ENCODE measurements at regions not wholly inside any gene's neighbourhood (a gene's known extent, or its start where the extent isn't known, plus 50 kb on each side); places are given as distances from the start of the nearest gene placed in this dataset.
"Not testable (repeated sequence)": the region's sequence is repeated elsewhere in the genome, so short reads cannot be mapped to it uniquely, and the experiment has no call there.

DNA sequence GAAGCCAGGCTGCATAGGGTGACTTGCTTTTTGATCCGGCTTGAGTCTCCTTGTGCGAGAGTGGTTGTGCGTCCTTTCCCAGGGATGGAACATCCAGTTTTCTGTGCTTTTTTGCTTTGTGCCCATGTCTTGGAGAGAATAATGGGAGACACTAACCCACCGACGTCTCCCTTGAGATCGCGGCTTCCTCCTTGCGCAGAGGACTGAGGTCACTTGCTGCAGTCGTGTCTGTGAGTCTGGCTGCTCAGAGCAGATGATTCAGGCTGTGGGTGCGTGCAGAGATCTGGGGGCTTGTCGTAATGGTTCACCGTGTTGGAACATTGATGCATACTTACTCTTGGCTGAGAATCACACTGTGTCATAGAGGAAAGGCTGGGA is 164.5 kb upstream of the CACNA1E start:
- H3K27ac ChIP-seq (ENCODE audit: low read depth in 2 of 2, low read length in 2 of 2), result no peak overlapping the region
- peaks cover 25 to 31% of the 10 kb centered on the region in 2 donors for H3K27me3 ChIP-seq (ENCODE audit: control insufficient read depth in 2 of 2, insufficient read depth in 2 of 2, low read length in 2 of 2)
- H3K4me1 ChIP-seq (ENCODE audit: control insufficient read depth in 2 of 2, insufficient read depth in 2 of 2, low read length in 2 of 2), result no peaks in the 10 kb centered on the region
- no peaks in the 10 kb centered on the region for H3K36me3 ChIP-seq (ENCODE audit: control insufficient read depth in 2 of 2, insufficient read depth in 2 of 2, low read length in 2 of 2)
- H3K9ac ChIP-seq (ENCODE audit: low read depth in 1 of 2, low read length in 2 of 2), result no peak overlapping the region
- no peak overlapping the region for H3K4me3 ChIP-seq (ENCODE audit: low read length in 2 of 2)
- H3K9me3 ChIP-seq (ENCODE audit: control insufficient read depth in 2 of 2, low read length in 2 of 2), result no peaks in the 10 kb centered on the region

GRCh38 chr1:181319907-181320306 is 163.4 kb upstream of the CACNA1E start:
- no peak overlapping the region for H3K9ac ChIP-seq (ENCODE audit: low read depth in 1 of 2, low read length in 2 of 2)
- H3K4me3 ChIP-seq (ENCODE audit: low read length in 2 of 2), result no peak overlapping the region
- no peaks in the 10 kb centered on the region for H3K4me1 ChIP-seq (ENCODE audit: control insufficient read depth in 2 of 2, insufficient read depth in 2 of 2, low read length in 2 of 2)
- H3K27ac ChIP-seq (ENCODE audit: low read depth in 2 of 2, low read length in 2 of 2), result no peak overlapping the region
- peaks cover 25 to 28% of the 10 kb centered on the region in 2 donors for H3K27me3 ChIP-seq (ENCODE audit: control insufficient read depth in 2 of 2, insufficient read depth in 2 of 2, low read length in 2 of 2)
- no peaks in the 10 kb centered on the region for H3K36me3 ChIP-seq (ENCODE audit: control insufficient read depth in 2 of 2, insufficient read depth in 2 of 2, low read length in 2 of 2)
- H3K9me3 ChIP-seq (ENCODE audit: control insufficient read depth in 2 of 2, low read length in 2 of 2), result no peaks in the 10 kb centered on the region

DNA sequence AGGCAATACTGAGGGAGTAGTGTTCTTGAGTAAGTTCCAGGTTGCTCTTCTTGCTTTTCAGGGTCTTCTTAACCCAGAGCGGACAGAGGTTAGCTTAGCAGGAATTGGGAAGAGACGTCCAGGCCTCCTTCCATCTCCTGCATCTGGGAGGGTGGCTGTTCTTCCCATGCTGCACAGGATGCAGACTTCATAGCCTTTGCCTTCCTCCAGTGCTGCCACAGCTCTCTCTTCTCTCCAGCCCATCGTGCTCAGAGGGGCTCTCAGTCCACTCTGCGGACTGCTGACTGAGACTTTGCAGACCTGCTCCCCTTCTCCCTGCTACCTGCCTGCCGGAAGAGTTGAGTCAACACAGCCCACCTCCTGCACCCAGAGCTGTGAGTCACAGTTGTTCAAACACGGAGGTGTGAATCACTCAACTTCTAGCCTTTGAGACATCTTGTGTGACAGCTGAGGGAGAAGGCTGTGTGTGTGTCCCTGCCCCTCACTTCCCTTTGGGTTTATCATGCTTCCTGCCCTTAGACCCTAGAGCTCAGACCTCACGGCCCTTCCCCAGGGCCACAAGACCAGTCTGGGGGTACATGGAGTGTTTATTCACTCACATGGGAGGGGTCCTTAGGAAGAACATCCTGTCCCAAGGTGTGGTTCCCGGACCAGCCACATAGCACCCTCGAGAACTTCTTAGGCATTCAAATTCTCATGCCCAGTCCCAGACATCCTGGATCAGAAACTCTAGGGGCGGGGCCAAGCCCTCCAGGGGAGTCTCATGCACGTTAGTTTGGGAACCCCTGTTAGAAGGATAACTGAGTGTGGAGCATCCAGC is 158.3 kb upstream of the CACNA1E start:
- no peaks in the 10 kb centered on the region for H3K36me3 ChIP-seq (ENCODE audit: control insufficient read depth in 2 of 2, insufficient read depth in 2 of 2, low read length in 2 of 2)
- no peaks in the 10 kb centered on the region for H3K9me3 ChIP-seq (ENCODE audit: control insufficient read depth in 2 of 2, low read length in 2 of 2)
- no peaks in the 10 kb centered on the region for H3K4me1 ChIP-seq (ENCODE audit: control insufficient read depth in 2 of 2, insufficient read depth in 2 of 2, low read length in 2 of 2)
- H3K9ac ChIP-seq (ENCODE audit: low read depth in 1 of 2, low read length in 2 of 2), result no peak overlapping the region
- peaks cover 0 to 2% of the 10 kb centered on the region in 2 donors for H3K27me3 ChIP-seq (ENCODE audit: control insufficient read depth in 2 of 2, insufficient read depth in 2 of 2, low read length in 2 of 2)
- no peak overlapping the region for H3K27ac ChIP-seq (ENCODE audit: low read depth in 2 of 2, low read length in 2 of 2)
- H3K4me3 ChIP-seq (ENCODE audit: low read length in 2 of 2), result no peak overlapping the region

DNA sequence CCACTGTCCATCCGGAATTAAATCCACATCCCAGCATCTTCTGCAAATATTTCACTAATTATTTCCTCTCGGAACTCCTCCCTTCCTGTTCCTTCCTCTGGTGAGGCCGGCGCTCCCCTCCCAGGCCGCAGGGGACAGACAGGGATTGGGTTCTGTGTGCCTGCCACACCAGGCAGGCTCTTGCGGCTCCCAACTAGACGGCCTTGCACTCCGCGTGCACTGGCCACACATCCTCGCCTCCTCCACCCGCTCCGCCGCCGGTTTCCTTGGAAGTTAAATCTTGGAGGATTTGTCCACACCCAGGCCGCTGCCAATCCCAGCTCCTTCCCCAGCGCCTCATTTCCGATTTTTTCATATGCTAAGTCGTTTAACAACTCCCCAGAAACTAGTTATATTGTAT is 157.6 kb upstream of the CACNA1E start:
- not testable (repeated sequence) for H3K27me3 ChIP-seq (ENCODE audit: control insufficient read depth in 2 of 2, insufficient read depth in 2 of 2, low read length in 2 of 2); H3K9me3 ChIP-seq (ENCODE audit: control insufficient read depth in 2 of 2, low read length in 2 of 2); H3K4me1 ChIP-seq (ENCODE audit: control insufficient read depth in 2 of 2, insufficient read depth in 2 of 2, low read length in 2 of 2); H3K36me3 ChIP-seq (ENCODE audit: control insufficient read depth in 2 of 2, insufficient read depth in 2 of 2, low read length in 2 of 2); H3K27ac ChIP-seq (ENCODE audit: low read depth in 2 of 2, low read length in 2 of 2); H3K4me3 ChIP-seq (ENCODE audit: low read length in 2 of 2); H3K9ac ChIP-seq (ENCODE audit: low read depth in 1 of 2, low read length in 2 of 2)

- no peak overlapping the region for H3K9ac ChIP-seq (ENCODE audit: low read depth in 1 of 2, low read length in 2 of 2)
- H3K4me3 ChIP-seq (ENCODE audit: low read length in 2 of 2), result no peak overlapping the region
- H3K9me3 ChIP-seq (ENCODE audit: control insufficient read depth in 2 of 2, low read length in 2 of 2), result no peaks in the 10 kb centered on the region
- H3K27me3 ChIP-seq (ENCODE audit: control insufficient read depth in 2 of 2, insufficient read depth in 2 of 2, low read length in 2 of 2), result no peaks in the 10 kb centered on the region
- H3K36me3 ChIP-seq (ENCODE audit: control insufficient read depth in 2 of 2, insufficient read depth in 2 of 2, low read length in 2 of 2), result no peaks in the 10 kb centered on the region
- H3K27ac ChIP-seq (ENCODE audit: low read depth in 2 of 2, low read length in 2 of 2), result no peak overlapping the region
- no peaks in the 10 kb centered on the region for H3K4me1 ChIP-seq (ENCODE audit: control insufficient read depth in 2 of 2, insufficient read depth in 2 of 2, low read length in 2 of 2)
Observed at GRCh38 chr1:181326348-181326747, 157.0 kb upstream of the CACNA1E start.

DNA sequence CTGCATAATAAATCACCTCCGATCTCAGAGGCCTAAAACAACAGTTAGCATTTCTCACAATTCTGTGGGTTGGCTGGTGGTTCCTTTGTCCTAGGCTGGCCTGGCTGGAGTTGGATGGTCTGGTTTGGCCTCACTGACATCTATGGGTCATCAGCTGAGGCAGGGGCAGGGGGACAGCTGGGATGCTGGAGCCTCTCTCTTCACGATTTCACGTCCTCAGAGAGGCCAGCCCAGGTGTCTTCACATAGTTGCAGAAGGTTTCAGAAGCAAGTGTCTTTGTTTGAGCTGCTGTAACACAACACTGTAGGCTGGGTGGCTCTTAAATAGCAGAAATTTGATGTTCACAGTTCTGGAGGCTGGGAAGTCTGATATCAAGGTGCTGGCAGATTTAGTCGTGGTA is 155.5 kb upstream of the CACNA1E start:
- Histone ChIP-seq H3K9me3 (ENCODE audit: control insufficient read depth in 2 of 2, low read length in 2 of 2) (no peaks in the 10 kb centered on the region), H3K36me3 (ENCODE audit: control insufficient read depth in 2 of 2, insufficient read depth in 2 of 2, low read length in 2 of 2) (no peaks in the 10 kb centered on the region), H3K4me1 (ENCODE audit: control insufficient read depth in 2 of 2, insufficient read depth in 2 of 2, low read length in 2 of 2) (no peaks in the 10 kb centered on the region), H3K4me3 (ENCODE audit: low read length in 2 of 2) (no peak overlapping the region), H3K9ac (ENCODE audit: low read depth in 1 of 2, low read length in 2 of 2) (no peak overlapping the region), H3K27me3 (ENCODE audit: control insufficient read depth in 2 of 2, insufficient read depth in 2 of 2, low read length in 2 of 2) (no peaks in the 10 kb centered on the region), H3K27ac (ENCODE audit: low read depth in 2 of 2, low read length in 2 of 2) (no peak overlapping the region)

DNA sequence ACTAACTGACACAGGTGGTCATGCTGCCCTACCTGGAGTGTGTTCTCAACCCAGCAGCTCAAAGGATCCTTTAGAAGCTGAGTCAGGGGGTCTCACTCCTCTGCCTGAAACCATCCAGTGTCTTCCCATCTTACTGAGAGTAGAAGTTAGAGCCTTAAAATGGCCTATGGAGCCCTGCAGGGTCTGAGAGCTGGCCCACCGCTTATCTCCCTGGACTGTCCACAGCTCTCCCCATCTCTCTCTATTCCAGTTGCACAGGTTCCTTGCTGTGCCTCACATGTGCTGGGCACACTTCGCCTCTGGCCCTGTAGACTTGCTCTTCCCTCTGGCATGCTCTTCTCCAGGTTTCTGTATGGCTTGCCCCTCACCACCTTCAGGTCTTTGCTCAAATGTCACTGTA is 148.6 kb upstream of the CACNA1E start:
- Histone ChIP-seq H3K4me3 (ENCODE audit: low read length in 2 of 2) (no peak overlapping the region), H3K4me1 (ENCODE audit: control insufficient read depth in 2 of 2, insufficient read depth in 2 of 2, low read length in 2 of 2) (no peaks in the 10 kb centered on the region), H3K9ac (ENCODE audit: low read depth in 1 of 2, low read length in 2 of 2) (no peak overlapping the region), H3K27me3 (ENCODE audit: control insufficient read depth in 2 of 2, insufficient read depth in 2 of 2, low read length in 2 of 2) (no peaks in the 10 kb centered on the region), H3K27ac (ENCODE audit: low read depth in 2 of 2, low read length in 2 of 2) (no peak overlapping the region), H3K9me3 (ENCODE audit: control insufficient read depth in 2 of 2, low read length in 2 of 2) (no peaks in the 10 kb centered on the region), H3K36me3 (ENCODE audit: control insufficient read depth in 2 of 2, insufficient read depth in 2 of 2, low read length in 2 of 2) (no peaks in the 10 kb centered on the region)

DNA sequence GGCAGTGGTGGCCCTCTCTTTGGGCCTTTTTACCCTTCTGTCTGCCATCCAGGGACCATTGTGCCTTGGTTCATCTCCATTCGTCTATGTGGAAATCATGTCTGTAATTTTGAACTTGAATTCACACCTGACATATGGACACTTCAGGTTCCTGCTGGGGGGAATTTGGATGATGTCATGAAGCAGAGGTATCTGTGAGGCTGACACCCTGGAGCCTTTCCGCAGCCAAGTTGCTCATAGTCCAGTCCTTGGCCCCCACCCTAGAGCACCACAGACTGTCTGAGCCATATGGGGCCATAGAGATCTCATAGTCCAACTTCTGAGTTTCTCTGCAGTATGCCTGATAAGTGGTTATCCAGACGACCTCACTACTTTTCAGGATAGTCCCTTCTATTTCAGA is 147.7 kb upstream of the CACNA1E start:
- H3K9me3 ChIP-seq (ENCODE audit: control insufficient read depth in 2 of 2, low read length in 2 of 2), result no peaks in the 10 kb centered on the region
- H3K4me3 ChIP-seq (ENCODE audit: low read length in 2 of 2), result no peak overlapping the region
- H3K27ac ChIP-seq (ENCODE audit: low read depth in 2 of 2, low read length in 2 of 2), result no peak overlapping the region
- H3K27me3 ChIP-seq (ENCODE audit: control insufficient read depth in 2 of 2, insufficient read depth in 2 of 2, low read length in 2 of 2), result no peaks in the 10 kb centered on the region
- H3K4me1 ChIP-seq (ENCODE audit: control insufficient read depth in 2 of 2, insufficient read depth in 2 of 2, low read length in 2 of 2), result no peaks in the 10 kb centered on the region
- H3K9ac ChIP-seq (ENCODE audit: low read depth in 1 of 2, low read length in 2 of 2), result no peak overlapping the region
- H3K36me3 ChIP-seq (ENCODE audit: control insufficient read depth in 2 of 2, insufficient read depth in 2 of 2, low read length in 2 of 2), result no peaks in the 10 kb centered on the region

GRCh38 chr1:181341026-181341632 is 142.2 kb upstream of the CACNA1E start:
- Histone ChIP-seq H3K9me3 (ENCODE audit: control insufficient read depth in 2 of 2, low read length in 2 of 2) (no peaks in the 10 kb centered on the region), H3K27ac (ENCODE audit: low read depth in 2 of 2, low read length in 2 of 2) (no peak overlapping the region), H3K9ac (ENCODE audit: low read depth in 1 of 2, low read length in 2 of 2) (no peak overlapping the region), H3K27me3 (ENCODE audit: control insufficient read depth in 2 of 2, insufficient read depth in 2 of 2, low read length in 2 of 2) (no peaks in the 10 kb centered on the region), H3K4me1 (ENCODE audit: control insufficient read depth in 2 of 2, insufficient read depth in 2 of 2, low read length in 2 of 2) (no peaks in the 10 kb centered on the region), H3K4me3 (ENCODE audit: low read length in 2 of 2) (no peak overlapping the region), H3K36me3 (ENCODE audit: control insufficient read depth in 2 of 2, insufficient read depth in 2 of 2, low read length in 2 of 2) (no peaks in the 10 kb centered on the region)

- Histone ChIP-seq H3K36me3 (ENCODE audit: control insufficient read depth in 2 of 2, insufficient read depth in 2 of 2, low read length in 2 of 2) (no peaks in the 10 kb centered on the region), H3K9ac (ENCODE audit: low read depth in 1 of 2, low read length in 2 of 2) (no peak overlapping the region), H3K27ac (ENCODE audit: low read depth in 2 of 2, low read length in 2 of 2) (no peak overlapping the region), H3K27me3 (ENCODE audit: control insufficient read depth in 2 of 2, insufficient read depth in 2 of 2, low read length in 2 of 2) (no peaks in the 10 kb centered on the region), H3K4me3 (ENCODE audit: low read length in 2 of 2) (no peak overlapping the region), H3K9me3 (ENCODE audit: control insufficient read depth in 2 of 2, low read length in 2 of 2) (no peaks in the 10 kb centered on the region), H3K4me1 (ENCODE audit: control insufficient read depth in 2 of 2, insufficient read depth in 2 of 2, low read length in 2 of 2) (no peaks in the 10 kb centered on the region)
Observed at GRCh38 chr1:181344091-181344490, 139.2 kb upstream of the CACNA1E start.
